Right atrium auricular region (tissue), 2 donors: ENCODE measurements at regions not wholly inside any gene's neighbourhood (a gene's known extent, or its start where the extent isn't known, plus 50 kb on each side); places are given as distances from the start of the nearest gene placed in this dataset.

Experiments used
- DNase-seq: peaks from one replicate; pipeline ENCODE4 v3.0.0-alpha.2; 2019; ENCODE audit warnings: low spot score
- H3K27ac ChIP-seq, 2 donors: fragments of 200-600 bp; sonication (generic); 1 replicate in 1 of 2; 2 replicates in 1 of 2; pipeline ENCODE4 v1.5.1; 2016 to 2019
- H3K27me3 ChIP-seq, 2 donors: fragments of 200-600 bp; sonication (generic); one replicate each; pipeline versions ENCODE4 v1.5.1 to v1.6.0; 2017 to 2019
- H3K36me3 ChIP-seq: fragments of 200-600 bp; sonication (generic); one replicate; pipeline ENCODE4 v1.5.1; 2016
- H3K4me1 ChIP-seq, 2 donors: fragments of 200-600 bp; sonication (generic); one replicate each; pipeline versions ENCODE4 v1.5.1 to v1.6.0; 2017 to 2019
- H3K4me3 ChIP-seq, 2 donors: fragments of 200-600 bp; sonication (generic); 1 replicate in 1 of 2; 2 replicates in 1 of 2; pipeline ENCODE4 v1.5.1; 2017 to 2019; ENCODE audit warnings: mild to moderate bottlenecking in 1 of 2, moderate library complexity in 1 of 2
- H3K9me3 ChIP-seq, 2 donors: fragments of 200-600 bp; sonication (generic); one replicate each; pipeline ENCODE4 v1.5.1; 2019
- CTCF ChIP-seq, 2 donors: fragments of 200-600 bp; sonication (generic); IDR thresholded peaks; one replicate each; pipeline ENCODE4 v1.5.1; 2019; ENCODE audit warnings: antibody characterized with exemption in 2 of 2

- Histone ChIP-seq H3K27me3 (no peaks in the 10 kb centered on the region), H3K4me1 (no peaks in the 10 kb centered on the region), H3K4me3 (no peak overlapping the region), H3K36me3 (no peaks in the 10 kb centered on the region), H3K27ac (no peak overlapping the region), H3K9me3 (no peaks in the 10 kb centered on the region)
- no peak for DNase-seq
- no peak for TF ChIP-seq CTCF (IDR thresholded peaks at IDR 0.05)
Observed at GRCh38 chr4:167419468-167420140, 185.3 kb upstream of the SPOCK3 start.

- DNase-seq: no peak
- Histone ChIP-seq H3K4me3 (no peak overlapping the region), H3K9me3 (no peaks in the 10 kb centered on the region), H3K27me3 (no peaks in the 10 kb centered on the region), H3K36me3 (no peaks in the 10 kb centered on the region), H3K4me1 (no peaks in the 10 kb centered on the region), H3K27ac (no peak overlapping the region)
- no peak for TF ChIP-seq CTCF (IDR thresholded peaks at IDR 0.05)
Observed at GRCh38 chr4:167421201-167421600, 186.9 kb upstream of the SPOCK3 start.

GRCh38 chr4:167424341-167425256 lies 190.3 kb upstream of the SPOCK3 start:
- DNase-seq: no peak
- H3K4me1 ChIP-seq: no peaks in the 10 kb centered on the region
- TF ChIP-seq CTCF (IDR thresholded peaks at IDR 0.05): no peak

GRCh38 chr4:167428156-167428555 lies 193.9 kb upstream of the SPOCK3 start:
- H3K27ac ChIP-seq: no peak overlapping the region
- DNase-seq: no peak
- no peaks in the 10 kb centered on the region for H3K4me1 ChIP-seq
- no peak for TF ChIP-seq CTCF (IDR thresholded peaks at IDR 0.05)
- peaks cover 0 to 11% of the 10 kb centered on the region in 2 donors for H3K9me3 ChIP-seq
- H3K4me3 ChIP-seq: no peak overlapping the region
- H3K27me3 ChIP-seq: no peaks in the 10 kb centered on the region
- H3K36me3 ChIP-seq: no peaks in the 10 kb centered on the region

More at GRCh38 chr4:167424341-167425256, 190.3 kb upstream of the SPOCK3 start:
- no peaks in the 10 kb centered on the region for H3K36me3 ChIP-seq
- H3K9me3 ChIP-seq: no peaks in the 10 kb centered on the region
- H3K27me3 ChIP-seq: no peaks in the 10 kb centered on the region
- H3K27ac ChIP-seq: no peak overlapping the region
- H3K4me3 ChIP-seq: no peak overlapping the region

GRCh38 chr4:167431371-167431770 lies 197.1 kb upstream of the SPOCK3 start:
- DNase-seq: no peak
- H3K4me3 ChIP-seq: no peak overlapping the region
- no peak for TF ChIP-seq CTCF (IDR thresholded peaks at IDR 0.05)
- H3K4me1 ChIP-seq: no peaks in the 10 kb centered on the region
- H3K36me3 ChIP-seq: no peaks in the 10 kb centered on the region
- no peak overlapping the region for H3K27ac ChIP-seq
- no peaks in the 10 kb centered on the region for H3K27me3 ChIP-seq
- H3K9me3 ChIP-seq: peaks cover 0 to 11% of the 10 kb centered on the region in 2 donors
